ENCODE measurements at regions not wholly inside any gene's neighbourhood (a gene's known extent, or its start where the extent isn't known, plus 50 kb on each side); places are given as distances from the start of the nearest gene placed in this dataset.
"Not testable (repeated sequence)": the region's sequence is repeated elsewhere in the genome, so short reads cannot be mapped to it uniquely, and the experiment has no call there.

GRCh38 chr22:47420211-47420610 lies 657.8 kb downstream of the TBC1D22A start:
- DNase-seq, result no peak

GRCh38 chr22:47419239-47419638 lies 656.8 kb downstream of the TBC1D22A start:
- no peak for DNase-seq

- no peak for DNase-seq
Measured at GRCh38 chr22:47417699-47418098, 655.2 kb downstream of the TBC1D22A start.

- no peak for DNase-seq
Measured at GRCh38 chr22:47411006-47411405, 648.6 kb downstream of the TBC1D22A start.

GRCh38 chr22:47409539-47410275 lies 647.3 kb downstream of the TBC1D22A start:
- no peak for DNase-seq

GRCh38 chr22:47408409-47408808 lies 646.0 kb downstream of the TBC1D22A start:
- DNase-seq, result no peak

- DNase-seq, result no peak
Measured at GRCh38 chr22:47407461-47408025, 645.1 kb downstream of the TBC1D22A start.

- DNase-seq, result no peak
Measured at GRCh38 chr22:47406896-47407295, 644.4 kb downstream of the TBC1D22A start.

GRCh38 chr22:47406180-47406834 lies 643.9 kb downstream of the TBC1D22A start:
- no peak for DNase-seq

GRCh38 chr22:47405222-47405621 lies 642.8 kb downstream of the TBC1D22A start:
- not testable (repeated sequence) for DNase-seq

- DNase-seq, result no peak
Measured at GRCh38 chr22:47402876-47403525, 640.6 kb downstream of the TBC1D22A start.

GRCh38 chr22:47401976-47402770 lies 639.7 kb downstream of the TBC1D22A start:
- no peak for DNase-seq

GRCh38 chr22:47401592-47401898 lies 639.1 kb downstream of the TBC1D22A start:
- DNase-seq, result no peak

GRCh38 chr22:47400701-47401591 lies 638.5 kb downstream of the TBC1D22A start:
- DNase-seq, result no peak

GRCh38 chr22:47400131-47400530 lies 637.7 kb downstream of the TBC1D22A start:
- not testable (repeated sequence) for DNase-seq

- no peak for DNase-seq
Measured at GRCh38 chr22:47398921-47399790, 636.7 kb downstream of the TBC1D22A start.

GRCh38 chr22:47398491-47398890 lies 636.0 kb downstream of the TBC1D22A start:
- no peak for DNase-seq

- DNase-seq, result no peak
Measured at GRCh38 chr22:47397673-47398072, 635.2 kb downstream of the TBC1D22A start.

- no peak for DNase-seq
Measured at GRCh38 chr22:47396515-47396914, 634.1 kb downstream of the TBC1D22A start.

GRCh38 chr22:47396105-47396504 lies 633.7 kb downstream of the TBC1D22A start:
- DNase-seq, result no peak

- no peak for DNase-seq
Measured at GRCh38 chr22:47395481-47395880, 633.0 kb downstream of the TBC1D22A start.

All from activated T-cell treated with anti-CD3 and anti-CD28 coated beads, Interleukin-2, amount 50 U/mL, for 48 hours (primary cell).